Ascending aorta (tissue), 2 donors: ENCODE measurements at regions not wholly inside any gene's neighbourhood (a gene's known extent, or its start where the extent isn't known, plus 50 kb on each side); places are given as distances from the start of the nearest gene placed in this dataset.

Experiments
- DNase-seq, 2 donors: peaks; one replicate each; pipeline ENCODE4 v3.0.0-alpha.2; 2019; ENCODE audit warnings: low spot score in 2 of 2
- H3K27ac ChIP-seq, 2 donors: fragments of 200-600 bp; sonication (generic); one replicate each; pipeline ENCODE4 v1.5.1; 2016 to 2017; ENCODE audit warnings: mild to moderate bottlenecking in 1 of 2
- H3K27me3 ChIP-seq: fragments of 200-600 bp; sonication (generic); one replicate; pipeline ENCODE4 v1.5.1; 2017
- H3K36me3 ChIP-seq, 2 donors: fragments of 200-600 bp; sonication (generic); one replicate each; pipeline ENCODE4 v1.5.1; 2016
- H3K4me1 ChIP-seq, 2 donors: fragments of 200-600 bp; sonication (generic); one replicate each; pipeline ENCODE4 v1.5.1; 2016 to 2017; ENCODE audit warnings: mild to moderate bottlenecking in 1 of 2
- H3K4me3 ChIP-seq, 2 donors: fragments of 200-600 bp; sonication (generic); one replicate each; pipeline ENCODE4 v1.5.1; 2016 to 2017; ENCODE audit warnings: mild to moderate bottlenecking in 1 of 2
- H3K9me3 ChIP-seq, 2 donors: fragments of 200-600 bp; sonication (generic); one replicate each; pipeline ENCODE4 v1.5.1; 2016
- CTCF ChIP-seq, 3 experiments: fragments of 200-600 bp in 2 of 3; fragments of 450-650 bp in 1 of 3; sonication (generic) in 2 of 3; IDR thresholded peaks; one replicate each; pipeline ENCODE4 v1.5.1; 2016 to 2019; ENCODE audit warnings: antibody characterized with exemption in 3 of 3, mild to moderate bottlenecking in 1 of 3, moderate library complexity in 1 of 3
- intact Hi-C: fragments of 100-400 bp; cut with DNase I; formaldehyde crosslinking; loops from one replicate; pipeline ENCODE4 v1.15.1; 2023

GRCh38 chr2:52828112-52828511 lies 939.5 kb upstream of the CHAC2 start:
- no peaks in the 10 kb centered on the region for H3K36me3 ChIP-seq
- intact Hi-C loops, result no loop called here
- TF ChIP-seq CTCF (IDR thresholded peaks at IDR 0.05), result no peak

DNA sequence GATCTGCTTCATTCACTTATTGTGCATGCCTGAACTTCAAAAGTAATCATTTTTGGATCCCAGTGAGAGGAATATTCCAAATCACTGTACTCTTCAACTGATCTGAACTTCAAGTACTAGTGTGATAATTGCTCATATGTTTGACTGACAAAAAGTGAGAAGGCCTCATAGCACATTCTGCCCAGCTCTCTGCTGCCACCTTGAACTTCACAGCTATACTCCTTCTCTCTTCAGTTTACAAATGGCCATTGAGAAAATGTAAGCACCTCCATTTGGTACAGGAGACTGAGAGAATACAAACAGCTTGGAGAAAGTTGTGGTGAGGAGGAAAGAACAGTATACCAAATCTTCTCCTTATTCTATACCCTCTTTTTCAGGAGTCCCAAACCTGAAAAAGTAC lies 946.0 kb upstream of the CHAC2 start:
- intact Hi-C loops, result no loop called here
- no peak overlapping the region for H3K4me3 ChIP-seq
- TF ChIP-seq CTCF (IDR thresholded peaks at IDR 0.05), result no peak
- DNase-seq, result no peak
- H3K27ac ChIP-seq, result no peak overlapping the region
- no peaks in the 10 kb centered on the region for H3K9me3 ChIP-seq
- H3K27me3 ChIP-seq, result no peaks in the 10 kb centered on the region
- no peaks in the 10 kb centered on the region for H3K4me1 ChIP-seq
- no peaks in the 10 kb centered on the region for H3K36me3 ChIP-seq

More at GRCh38 chr2:52828112-52828511, 939.5 kb upstream of the CHAC2 start:
- no peaks in the 10 kb centered on the region for H3K27me3 ChIP-seq
- H3K4me3 ChIP-seq, result no peak overlapping the region
- H3K9me3 ChIP-seq, result no peaks in the 10 kb centered on the region
- H3K27ac ChIP-seq, result no peak overlapping the region
- no peak for DNase-seq
- no peaks in the 10 kb centered on the region for H3K4me1 ChIP-seq

GRCh38 chr2:52818958-52819357 lies 948.6 kb upstream of the CHAC2 start:
- Histone ChIP-seq H3K36me3 (no peaks in the 10 kb centered on the region), H3K4me3 (no peak overlapping the region), H3K27ac (no peak overlapping the region), H3K4me1 (no peaks in the 10 kb centered on the region), H3K9me3 (no peaks in the 10 kb centered on the region), H3K27me3 (no peaks in the 10 kb centered on the region)
- TF ChIP-seq CTCF (IDR thresholded peaks at IDR 0.05), result no peak
- intact Hi-C loops, result no loop called here
- DNase-seq, result no peak

GRCh38 chr2:52810460-52810859 lies 957.1 kb upstream of the CHAC2 start:
- H3K27ac ChIP-seq, result no peak overlapping the region
- no peaks in the 10 kb centered on the region for H3K36me3 ChIP-seq
- no peak overlapping the region for H3K4me3 ChIP-seq
- peak in 1 of 3 experiments; percentile 36 for TF ChIP-seq CTCF (IDR thresholded peaks at IDR 0.05)
- intact Hi-C loops, result no loop called here
- H3K4me1 ChIP-seq, result no peaks in the 10 kb centered on the region
- DNase-seq, result no peak
- no peaks in the 10 kb centered on the region for H3K9me3 ChIP-seq
- H3K27me3 ChIP-seq, result no peaks in the 10 kb centered on the region

GRCh38 chr2:52805901-52806410 lies 961.6 kb upstream of the CHAC2 start:
- H3K36me3 ChIP-seq, result no peaks in the 10 kb centered on the region
- H3K4me3 ChIP-seq, result no peak overlapping the region
- peaks cover 0 to 2% of the 10 kb centered on the region in 2 donors for H3K9me3 ChIP-seq
- H3K27me3 ChIP-seq, result no peaks in the 10 kb centered on the region
- no peak for DNase-seq
- intact Hi-C loops, result no loop called here
- no peaks in the 10 kb centered on the region for H3K4me1 ChIP-seq
- no peak for TF ChIP-seq CTCF (IDR thresholded peaks at IDR 0.05)
- H3K27ac ChIP-seq, result no peak overlapping the region

DNA sequence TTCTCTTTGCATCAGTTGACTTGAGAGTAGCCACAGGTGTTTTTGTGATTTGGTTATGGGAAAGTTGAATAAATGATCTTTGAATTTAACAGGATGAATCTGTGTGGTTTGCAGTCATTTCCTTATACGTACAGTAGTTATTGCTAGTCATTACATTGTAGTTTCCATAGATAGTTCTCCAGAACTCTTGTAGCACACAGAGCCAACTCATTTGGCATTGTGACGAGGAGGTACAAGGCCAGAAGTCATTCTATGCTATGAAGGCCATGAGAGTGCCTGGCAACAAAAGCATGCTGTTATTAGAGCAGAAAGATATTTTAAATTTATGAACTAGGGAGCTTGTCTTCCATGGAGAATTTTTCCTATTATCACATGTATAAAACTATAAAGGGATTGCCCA lies 973.0 kb upstream of the CHAC2 start:
- intact Hi-C loops, result no loop called here
- Histone ChIP-seq H3K27me3 (no peaks in the 10 kb centered on the region), H3K27ac (no peak overlapping the region), H3K4me1 (no peaks in the 10 kb centered on the region), H3K36me3 (no peaks in the 10 kb centered on the region), H3K9me3 (peaks cover 3 to 7% of the 10 kb centered on the region in 2 donors), H3K4me3 (no peak overlapping the region)
- no peak for TF ChIP-seq CTCF (IDR thresholded peaks at IDR 0.05)
- no peak for DNase-seq
